GM18517 (cell line): ENCODE measurements at regions not wholly inside any gene's neighbourhood (a gene's known extent, or its start where the extent isn't known, plus 50 kb on each side); places are given as distances from the start of the nearest gene placed in this dataset.
"Not testable (repeated sequence)": the region's sequence is repeated elsewhere in the genome, so short reads cannot be mapped to it uniquely, and the experiment has no call there.

Experiments used
- ATAC-seq: cut with Tn5 transposase; IDR thresholded peaks from one replicate; pipeline ENCODE4 v1.9.1; 2021; ENCODE audit warnings: mild to moderate bottlenecking, moderate library complexity; ENCODE audit not compliant: unreplicated experiment

- peak; percentile 81 for ATAC-seq
These were observed 1111.8 kb downstream of the TAF11L14 start for GRCh38 chr5:18745988-18746615.

GRCh38 chr5:18749763-18750162 is 1115.5 kb downstream of the TAF11L14 start:
- ATAC-seq: no peak

- ATAC-seq: no peak
These were observed 1118.1 kb downstream of the TAF11L14 start for GRCh38 chr5:18752317-18752716.

GRCh38 chr5:18754201-18754600 is 1119.9 kb downstream of the TAF11L14 start:
- no peak for ATAC-seq

GRCh38 chr5:18761801-18762200 is 1127.5 kb downstream of the TAF11L14 start:
- ATAC-seq: peak; percentile 67

GRCh38 chr5:18764161-18764560 is 1129.9 kb downstream of the TAF11L14 start:
- ATAC-seq: no peak

GRCh38 chr5:18765304-18765703 is 1131.0 kb downstream of the TAF11L14 start:
- no peak for ATAC-seq

GRCh38 chr5:18771097-18771610 is 1136.9 kb downstream of the TAF11L14 start:
- ATAC-seq: no peak

- no peak for ATAC-seq
These were observed 1138.2 kb downstream of the TAF11L14 start for GRCh38 chr5:18772475-18772874.

GRCh38 chr5:18778225-18778624 is 1144.0 kb downstream of the TAF11L14 start:
- no peak for ATAC-seq

GRCh38 chr5:18789218-18789998 is 1155.1 kb downstream of the TAF11L14 start:
- ATAC-seq: no peak

GRCh38 chr5:18792145-18792544 is 1157.9 kb downstream of the TAF11L14 start:
- ATAC-seq: no peak

GRCh38 chr5:18797222-18797621 is 1163.0 kb downstream of the TAF11L14 start:
- no peak for ATAC-seq

GRCh38 chr5:18798058-18798457 is 1163.8 kb downstream of the TAF11L14 start:
- ATAC-seq: no peak

- no peak for ATAC-seq
These were observed 1165.3 kb downstream of the TAF11L14 start for GRCh38 chr5:18799482-18800128.

GRCh38 chr5:18800293-18801025 is 1166.2 kb downstream of the TAF11L14 start:
- no peak for ATAC-seq

- not testable (repeated sequence) for ATAC-seq
These were observed 1167.2 kb downstream of the TAF11L14 start for GRCh38 chr5:18801413-18801812.

GRCh38 chr5:18802336-18802735 is 1168.1 kb downstream of the TAF11L14 start:
- no peak for ATAC-seq

GRCh38 chr5:18805376-18805775 is 1171.1 kb downstream of the TAF11L14 start:
- ATAC-seq: no peak

GRCh38 chr5:18807256-18808149 is 1173.2 kb downstream of the TAF11L14 start:
- ATAC-seq: no peak
